ENCODE measurements at regions not wholly inside any gene's neighbourhood (a gene's known extent, or its start where the extent isn't known, plus 50 kb on each side); places are given as distances from the start of the nearest gene placed in this dataset.

DNA sequence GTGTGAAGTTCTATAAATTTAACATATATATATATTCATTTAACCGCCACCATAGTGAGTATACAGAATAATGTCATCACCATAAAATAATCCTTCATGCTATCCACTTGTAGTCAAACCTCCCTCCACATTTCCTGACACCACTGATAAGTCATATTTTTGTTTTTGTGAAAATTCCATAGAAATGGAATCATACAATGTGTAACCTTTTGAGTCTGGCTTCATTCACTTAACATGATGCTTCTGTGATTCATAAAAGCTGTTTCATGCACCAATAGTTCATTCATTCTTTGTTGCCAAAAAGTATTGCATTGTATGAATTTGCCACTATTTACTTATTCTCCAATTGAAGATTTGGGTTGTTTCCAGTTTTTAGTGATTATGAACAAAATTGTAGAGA lies 497.5 kb upstream of the PCDH20 start:
- Histone ChIP-seq H3K27me3 (replicated peaks; ENCODE audit: control insufficient read depth, insufficient read depth, low read length) (no peaks in the 10 kb centered on the region), H3K4me3 (replicated peaks; ENCODE audit: low read depth, low read length) (no peak overlapping the region), H3K36me3 (ENCODE audit: control insufficient read depth, insufficient read depth, low read length) (no peaks in the 10 kb centered on the region)
- TF ChIP-seq, protein P1, sequence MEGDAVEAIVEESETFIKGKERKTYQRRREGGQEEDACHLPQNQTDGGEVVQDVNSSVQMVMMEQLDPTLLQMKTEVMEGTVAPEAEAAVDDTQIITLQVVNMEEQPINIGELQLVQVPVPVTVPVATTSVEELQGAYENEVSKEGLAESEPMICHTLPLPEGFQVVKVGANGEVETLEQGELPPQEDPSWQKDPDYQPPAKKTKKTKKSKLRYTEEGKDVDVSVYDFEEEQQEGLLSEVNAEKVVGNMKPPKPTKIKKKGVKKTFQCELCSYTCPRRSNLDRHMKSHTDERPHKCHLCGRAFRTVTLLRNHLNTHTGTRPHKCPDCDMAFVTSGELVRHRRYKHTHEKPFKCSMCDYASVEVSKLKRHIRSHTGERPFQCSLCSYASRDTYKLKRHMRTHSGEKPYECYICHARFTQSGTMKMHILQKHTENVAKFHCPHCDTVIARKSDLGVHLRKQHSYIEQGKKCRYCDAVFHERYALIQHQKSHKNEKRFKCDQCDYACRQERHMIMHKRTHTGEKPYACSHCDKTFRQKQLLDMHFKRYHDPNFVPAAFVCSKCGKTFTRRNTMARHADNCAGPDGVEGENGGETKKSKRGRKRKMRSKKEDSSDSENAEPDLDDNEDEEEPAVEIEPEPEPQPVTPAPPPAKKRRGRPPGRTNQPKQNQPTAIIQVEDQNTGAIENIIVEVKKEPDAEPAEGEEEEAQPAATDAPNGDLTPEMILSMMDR (IDR thresholded peaks at IDR 0.05; ENCODE audit: insufficient read depth, low read length, poor library complexity, severe bottlenecking), result no peak
- no peak for DNase-seq (ENCODE audit: extremely low read depth, insufficient read length)

- Histone ChIP-seq H3K36me3 (ENCODE audit: control insufficient read depth, insufficient read depth, low read length) (no peaks in the 10 kb centered on the region), H3K27me3 (replicated peaks; ENCODE audit: control insufficient read depth, insufficient read depth, low read length) (no peaks in the 10 kb centered on the region), H3K4me3 (replicated peaks; ENCODE audit: low read depth, low read length) (no peak overlapping the region)
- DNase-seq (ENCODE audit: extremely low read depth, insufficient read length), result no peak
- TF ChIP-seq, protein P1 (IDR thresholded peaks at IDR 0.05; ENCODE audit: insufficient read depth, low read length, poor library complexity, severe bottlenecking), result no peak
Observed at GRCh38 chr13:61908906-61909615, 493.4 kb upstream of the PCDH20 start.

GRCh38 chr13:61905054-61905453 lies 489.4 kb upstream of the PCDH20 start:
- no peak for DNase-seq (ENCODE audit: extremely low read depth, insufficient read length)
- H3K4me3 ChIP-seq (replicated peaks; ENCODE audit: low read depth, low read length), result no peak overlapping the region
- TF ChIP-seq, protein P1 (IDR thresholded peaks at IDR 0.05; ENCODE audit: insufficient read depth, low read length, poor library complexity, severe bottlenecking), result no peak
- H3K36me3 ChIP-seq (ENCODE audit: control insufficient read depth, insufficient read depth, low read length), result no peaks in the 10 kb centered on the region
- H3K27me3 ChIP-seq (replicated peaks; ENCODE audit: control insufficient read depth, insufficient read depth, low read length), result no peaks in the 10 kb centered on the region

DNA sequence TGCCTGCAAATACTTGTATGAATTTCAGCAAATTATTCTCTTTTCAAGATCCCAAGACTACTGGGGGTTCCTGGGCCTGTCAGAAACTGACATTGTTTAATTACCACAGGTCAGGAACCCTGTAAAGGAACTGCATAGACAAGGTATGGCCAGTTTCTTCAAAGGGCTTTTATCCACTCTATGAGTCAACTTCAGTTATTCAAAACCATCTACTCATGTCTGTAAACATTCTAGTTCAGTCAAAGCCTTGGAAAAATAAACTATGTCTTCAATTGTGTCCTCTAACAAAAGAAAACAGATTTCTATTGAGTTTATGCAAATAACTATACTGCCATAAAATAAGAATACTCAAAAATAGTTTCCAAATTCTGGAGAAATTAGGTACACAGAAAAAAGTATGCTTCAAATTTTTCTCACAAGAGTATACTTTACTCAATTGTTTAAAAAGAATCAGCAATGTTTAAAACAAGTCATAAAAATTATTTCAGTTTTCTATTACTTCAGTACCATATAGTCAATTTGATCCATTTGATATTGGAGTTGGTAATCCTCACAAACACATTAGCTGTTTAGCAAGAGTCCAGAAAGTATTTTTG lies 486.4 kb upstream of the PCDH20 start:
- H3K4me3 ChIP-seq (replicated peaks; ENCODE audit: low read depth, low read length), result no peak overlapping the region
- no peak for DNase-seq (ENCODE audit: extremely low read depth, insufficient read length)
- H3K36me3 ChIP-seq (ENCODE audit: control insufficient read depth, insufficient read depth, low read length), result no peaks in the 10 kb centered on the region
- TF ChIP-seq, protein P1 (IDR thresholded peaks at IDR 0.05; ENCODE audit: insufficient read depth, low read length, poor library complexity, severe bottlenecking), result no peak
- H3K27me3 ChIP-seq (replicated peaks; ENCODE audit: control insufficient read depth, insufficient read depth, low read length), result no peaks in the 10 kb centered on the region

DNA sequence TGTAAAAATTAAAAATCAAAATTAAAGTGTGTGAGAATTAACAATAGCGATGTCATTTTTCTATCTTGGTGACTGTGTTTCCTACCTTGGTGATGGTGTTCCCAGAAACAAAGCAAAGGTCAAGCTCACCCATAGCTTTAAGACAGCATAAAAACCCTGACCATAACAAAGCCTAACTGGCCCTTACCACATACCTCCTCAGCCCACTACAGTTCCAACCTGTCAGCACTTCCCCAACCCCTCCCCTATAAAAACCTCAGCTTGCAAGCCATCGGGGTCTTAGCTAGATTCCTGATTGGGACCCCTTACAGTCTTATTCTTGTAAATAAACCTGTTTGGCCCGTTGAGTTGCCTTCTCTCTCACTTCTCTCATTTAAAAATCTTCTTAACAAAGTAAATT lies 484.4 kb upstream of the PCDH20 start:
- Histone ChIP-seq H3K36me3 (ENCODE audit: control insufficient read depth, insufficient read depth, low read length) (no peaks in the 10 kb centered on the region), H3K4me3 (replicated peaks; ENCODE audit: low read depth, low read length) (no peak overlapping the region)
- no peak for DNase-seq (ENCODE audit: extremely low read depth, insufficient read length)

More for the DNA sequence above, 484.4 kb upstream of the PCDH20 start:
- no peaks in the 10 kb centered on the region for H3K27me3 ChIP-seq (replicated peaks; ENCODE audit: control insufficient read depth, insufficient read depth, low read length)
- TF ChIP-seq, protein P1 (IDR thresholded peaks at IDR 0.05; ENCODE audit: insufficient read depth, low read length, poor library complexity, severe bottlenecking), result no peak
